IMR-90 (cell line): ENCODE measurements at regions not wholly inside any gene's neighbourhood (a gene's known extent, or its start where the extent isn't known, plus 50 kb on each side); places are given as distances from the start of the nearest gene placed in this dataset.

Experiments
- ATAC-seq: fragments of 200-7000 bp; cut with Tn5 transposase; 2 replicates; pipeline ENCODE4 v1.9.1; 2020; ENCODE audit warnings: low read depth, mild to moderate bottlenecking, moderate library complexity
- BruUV-seq: library from RNA; stranded (reverse); fragments of 400-500 nt; replicated peaks from 2 replicates; lab custom pipeline; 2021; lab: Mats Ljungman, UMichigan
- CTCF ChIA-PET: fragments of 300-600 bp; formaldehyde crosslinking; extraction: SDS; loops from one replicate; lab custom pipeline; 2021; ENCODE audit warnings: antibody characterized with exemption; lab: Yijun Ruan, JAX
- POLR2A ChIA-PET: fragments of 300-600 bp; sonication (Branson Sonifier 250); formaldehyde crosslinking; loops from one replicate; lab custom pipeline; 2022; ENCODE audit warnings: antibody characterized with exemption; ENCODE audit not compliant: unreplicated experiment; lab: Charles Lee
- DNase-seq: peaks from one replicate; pipeline ENCODE4 v3.0.0; 2013
- H2AFZ ChIP-seq: replicated peaks from 2 replicates; pipeline ENCODE3; 2013; ENCODE audit warnings: low read length, mild to moderate bottlenecking; ENCODE audit not compliant: poor library complexity
- H2AK5ac ChIP-seq: 2 replicates; pipeline ENCODE4 v1.6.1; 2013; ENCODE audit warnings: low read depth, low read length, inconsistent platforms
- H2AK9ac ChIP-seq: replicated peaks from 2 replicates; pipeline ENCODE3; 2013; ENCODE audit warnings: mild to moderate bottlenecking, low read depth, low read length, moderate library complexity; ENCODE audit not compliant: poor library complexity
- H2BK120ac ChIP-seq: 2 replicates; pipeline ENCODE4 v1.6.1; 2013; ENCODE audit warnings: low read depth, low read length, inconsistent platforms
- H2BK15ac ChIP-seq: 3 replicates; pipeline ENCODE4 v1.6.1; 2013; ENCODE audit warnings: low read depth, low read length, inconsistent platforms
- H2BK20ac ChIP-seq: 2 replicates; pipeline ENCODE4 v1.6.1; 2013; ENCODE audit warnings: low read depth, mild to moderate bottlenecking, inconsistent platforms, low read length, moderate library complexity
- H2BK5ac ChIP-seq: 2 replicates; pipeline ENCODE4 v1.6.1; 2013; ENCODE audit warnings: mild to moderate bottlenecking, low read depth, low read length, inconsistent platforms; ENCODE audit not compliant: poor library complexity, severe bottlenecking
- H3K14ac ChIP-seq: replicated peaks from 2 replicates; pipeline ENCODE4 v1.6.1; 2013; ENCODE audit warnings: low read depth, low read length, inconsistent platforms
- H3K18ac ChIP-seq: 2 replicates; pipeline ENCODE4 v1.6.1; 2013; ENCODE audit warnings: low read depth, low read length, control low read depth
- H3K23ac ChIP-seq: 2 replicates; pipeline ENCODE4 v1.6.1; 2013; ENCODE audit warnings: low read depth, low read length, inconsistent platforms
- H3K27ac ChIP-seq: 2 replicates; pipeline ENCODE4 v1.5.1; 2013; ENCODE audit warnings: mild to moderate bottlenecking, control low read depth, low read length; ENCODE audit not compliant: insufficient read depth
- H3K27me3 ChIP-seq: 2 replicates; pipeline ENCODE4 v1.6.1; 2013; ENCODE audit warnings: low read length; ENCODE audit not compliant: control insufficient read depth, insufficient read depth
- H3K36me3 ChIP-seq: 2 replicates; pipeline ENCODE4 v1.6.1; 2013; ENCODE audit warnings: low read length, mixed read lengths; ENCODE audit not compliant: control insufficient read depth, insufficient read depth
- H3K4ac ChIP-seq: 2 replicates; pipeline ENCODE4 v1.6.1; 2013; ENCODE audit warnings: low read depth, low read length, inconsistent platforms
- H3K4me1 ChIP-seq: 2 replicates; pipeline ENCODE4 v1.6.1; 2013; ENCODE audit warnings: low read length, mixed read lengths; ENCODE audit not compliant: control insufficient read depth, insufficient read depth
- H3K4me2 ChIP-seq: 2 replicates; pipeline ENCODE4 v1.6.1; 2013; ENCODE audit warnings: low read depth, mild to moderate bottlenecking, control low read depth, low read length, moderate library complexity
- H3K4me3 ChIP-seq: 2 replicates; pipeline ENCODE4 v1.5.1; 2013; ENCODE audit warnings: low read depth, mild to moderate bottlenecking, control low read depth, low read length, moderate library complexity; ENCODE audit not compliant: insufficient read depth
- H3K56ac ChIP-seq: 2 replicates; pipeline ENCODE4 v1.6.1; 2013; ENCODE audit warnings: low read length, inconsistent platforms; ENCODE audit not compliant: insufficient read depth; ENCODE audit errors: extremely low read depth
- H3K79me1 ChIP-seq, 2 experiments: 2 replicates each; pipeline ENCODE4 v1.6.1; 2013; ENCODE audit warnings: low read length in 2 of 2, inconsistent platforms in 1 of 2, low read depth in 1 of 2
- H3K9ac ChIP-seq: 2 replicates; pipeline ENCODE4 v1.6.1; 2013; ENCODE audit warnings: low read depth, low read length, control low read depth
- H3K9me1 ChIP-seq: 2 replicates; pipeline ENCODE4 v1.6.1; 2013; ENCODE audit warnings: low read length, inconsistent platforms; ENCODE audit not compliant: insufficient read depth
- H3K9me3 ChIP-seq: 2 replicates; pipeline ENCODE4 v1.6.1; 2013; ENCODE audit warnings: low read length; ENCODE audit not compliant: control insufficient read depth, insufficient read depth
- H4K20me1 ChIP-seq: 2 replicates; pipeline ENCODE4 v1.6.1; 2013; ENCODE audit warnings: low read length, inconsistent platforms; ENCODE audit not compliant: insufficient read depth
- H4K5ac ChIP-seq: 2 replicates; pipeline ENCODE4 v1.6.1; 2013; ENCODE audit warnings: mild to moderate bottlenecking, low read depth, low read length, control low read depth
- H4K8ac ChIP-seq, 2 experiments: 2 replicates each; pipeline ENCODE4 v1.6.1; 2013; ENCODE audit warnings: low read depth in 2 of 2, low read length in 2 of 2, control low read depth in 1 of 2, inconsistent platforms in 1 of 2
- H4K91ac ChIP-seq: 2 replicates; pipeline ENCODE4 v1.6.1; 2013; ENCODE audit warnings: low read depth, low read length, inconsistent platforms; ENCODE audit not compliant: insufficient read depth
- BHLHE40 ChIP-seq: fragments of 150-350 bp; IDR thresholded peaks from 2 replicates; pipeline ENCODE4 v1.6.1; 2016; ENCODE audit warnings: mild to moderate bottlenecking, low read depth, low read length
- CEBPB ChIP-seq: IDR thresholded peaks from 2 replicates; pipeline ENCODE4 v1.6.1; 2012; ENCODE audit warnings: low read depth, low read length, improper control_type of control experiment
- CHD1 ChIP-seq: IDR thresholded peaks from 2 replicates; pipeline ENCODE4 v1.6.1; 2012; ENCODE audit warnings: low read depth, low read length, improper control_type of control experiment
- FOS ChIP-seq: fragments of 150-350 bp; IDR thresholded peaks from 2 replicates; pipeline ENCODE4 v1.6.1; 2016; ENCODE audit warnings: low read depth, low read length
- MAFK ChIP-seq: IDR thresholded peaks from 2 replicates; pipeline ENCODE4 v1.6.1; 2012; ENCODE audit warnings: low read depth, low read length, improper control_type of control experiment
- MAZ ChIP-seq: IDR thresholded peaks from 2 replicates; pipeline ENCODE4 v1.6.1; 2012; ENCODE audit warnings: low read depth, mild to moderate bottlenecking, low read length, improper control_type of control experiment, moderate library complexity, borderline replicate concordance
- MXI1 ChIP-seq: IDR thresholded peaks from 2 replicates; pipeline ENCODE4 v1.6.1; 2012; ENCODE audit warnings: low read depth, mild to moderate bottlenecking, low read length, moderate library complexity, borderline replicate concordance
- NFE2L2 ChIP-seq: fragments of 150-350 bp; IDR thresholded peaks from 2 replicates; pipeline ENCODE4 v1.6.1; 2016; ENCODE audit warnings: low read depth, mild to moderate bottlenecking, low read length
- POLR2A ChIP-seq: IDR thresholded peaks from 2 replicates; pipeline ENCODE4 v1.6.1; 2012; ENCODE audit warnings: mild to moderate bottlenecking, low read depth, low read length
- RAD21 ChIP-seq: IDR thresholded peaks from 2 replicates; pipeline ENCODE4 v1.6.1; 2012; ENCODE audit warnings: low read length, improper control_type of control experiment
- RCOR1 ChIP-seq: IDR thresholded peaks from 2 replicates; pipeline ENCODE4 v1.6.1; 2012; ENCODE audit warnings: mild to moderate bottlenecking, low read length, improper control_type of control experiment; ENCODE audit not compliant: insufficient replicate concordance
- RFX5 ChIP-seq: IDR thresholded peaks from 2 replicates; pipeline ENCODE4 v1.8.0; 2012; ENCODE audit warnings: low read depth, mild to moderate bottlenecking, low read length, moderate library complexity
- SMC3 ChIP-seq: fragments of 150-350 bp; IDR thresholded peaks from 2 replicates; pipeline ENCODE4 v1.6.1; 2016; ENCODE audit warnings: low read depth, mild to moderate bottlenecking, antibody characterized with exemption, low read length, moderate library complexity
- WGBS, 2 experiments: methylation state at CpG; one replicate each; pipeline versions ENCODE4 v1.1.5 to v1.1.7; 2013; ENCODE audit warnings: missing lambda C conversion rate in 2 of 2; ENCODE audit not compliant: insufficient read length in 1 of 2; ENCODE audit errors: extremely low coverage in 2 of 2; 5-methylcytosine and 5-hydroxymethylcytosine counted together
- dilution Hi-C: fragments of 300-500 bp; cut with HindIII; formaldehyde crosslinking; loops from one replicate; pipeline ENCODE4 v1.14.3; 2018; ENCODE audit warnings: low sequenced_read_pairs; ENCODE audit not compliant: unreplicated experiment
- in situ Hi-C: fragments of 300-500 bp; cut with MboI; formaldehyde crosslinking; loops from 3 replicates; pipeline ENCODE4 v1.14.3; 2019; ENCODE audit warnings: low sequenced_read_pairs, inconsistent platforms, mixed read lengths
- intact Hi-C: fragments of 100-400 bp; cut with micrococcal nuclease; formaldehyde crosslinking; loops from 2 replicates; pipeline ENCODE4 v1.10.0; 2022
- TF ChIP-seq, protein P1 (sequence below): fragments of 150-350 bp; IDR thresholded peaks from 2 replicates; pipeline ENCODE4 v1.6.1; 2016; ENCODE audit warnings: low read depth, mild to moderate bottlenecking, low read length, moderate library complexity, borderline replicate concordance

DNA sequence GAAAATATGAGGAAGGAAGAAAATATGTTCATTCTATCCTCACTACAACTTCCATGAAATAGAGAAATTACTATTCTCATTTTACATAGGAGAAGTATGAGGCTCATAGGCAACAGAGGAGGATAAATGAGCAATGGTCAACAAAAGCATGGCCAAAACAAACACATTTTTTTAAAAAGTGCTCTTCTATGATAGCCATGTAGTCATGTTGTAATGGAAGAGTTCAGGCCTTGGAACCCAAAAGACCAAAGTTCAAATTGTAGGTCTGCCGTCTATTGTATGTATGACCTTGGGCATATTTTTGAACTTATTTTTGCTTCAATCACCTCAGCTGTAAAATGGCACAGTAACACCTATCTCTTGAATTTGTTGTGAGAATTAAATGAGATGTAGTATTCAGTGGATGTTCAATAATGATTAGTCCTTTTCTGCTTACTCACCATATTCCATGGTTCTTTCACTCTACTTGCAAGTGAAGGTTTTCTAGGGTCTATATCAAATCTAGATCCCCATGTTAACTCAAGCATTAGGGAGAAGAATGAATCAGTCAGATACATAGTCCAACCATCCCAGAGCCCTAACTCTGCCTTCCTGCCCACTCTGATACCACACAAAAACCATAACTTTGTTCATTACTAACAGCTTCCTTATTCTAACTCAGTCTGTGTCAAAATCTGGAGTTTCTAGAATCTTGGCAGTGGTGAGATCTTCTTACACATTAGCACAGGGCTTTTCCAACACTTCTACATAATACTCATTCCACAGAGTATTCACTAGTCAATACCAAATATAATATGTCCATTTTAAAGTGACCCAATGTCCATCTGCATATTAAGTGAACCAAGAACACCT lies 353.2 kb downstream of the PLPP3 start:
- Histone ChIP-seq H2AFZ (no peak overlapping the region), H3K4me1 (no peaks in the 10 kb centered on the region), H3K79me1 (no peaks in the 10 kb centered on the region), H2AK5ac (no peak overlapping the region), H4K91ac (no peak overlapping the region), H3K4ac (no peak overlapping the region), H3K56ac (no peak overlapping the region), H3K9me3 (no peaks in the 10 kb centered on the region), H3K9me1 (no peaks in the 10 kb centered on the region), H2AK9ac (no peak overlapping the region), H2BK20ac (no peak overlapping the region), H3K27me3 (no peaks in the 10 kb centered on the region), H4K5ac (no peak overlapping the region), H2BK15ac (no peak overlapping the region), H4K20me1 (no peaks in the 10 kb centered on the region), H2BK120ac (no peak overlapping the region), H4K8ac (no peak overlapping the region), H3K18ac (no peak overlapping the region), H3K36me3 (no peaks in the 10 kb centered on the region), H2BK5ac (no peak overlapping the region), H3K9ac (no peak overlapping the region), H3K14ac (no peak overlapping the region), H3K27ac (no peak overlapping the region), H3K23ac (no peak overlapping the region), H3K4me2 (no peak overlapping the region), H3K4me3 (no peak overlapping the region)
- no peak for TF ChIP-seq BHLHE40
- no peak for TF ChIP-seq FOS
- no peak for TF ChIP-seq NFE2L2
- no peak for TF ChIP-seq MAZ
- TF ChIP-seq POLR2A = no peak
- TF ChIP-seq RAD21 = no peak
- no peak for TF ChIP-seq MXI1
- TF ChIP-seq SMC3 = no peak
- TF ChIP-seq, protein P1, sequence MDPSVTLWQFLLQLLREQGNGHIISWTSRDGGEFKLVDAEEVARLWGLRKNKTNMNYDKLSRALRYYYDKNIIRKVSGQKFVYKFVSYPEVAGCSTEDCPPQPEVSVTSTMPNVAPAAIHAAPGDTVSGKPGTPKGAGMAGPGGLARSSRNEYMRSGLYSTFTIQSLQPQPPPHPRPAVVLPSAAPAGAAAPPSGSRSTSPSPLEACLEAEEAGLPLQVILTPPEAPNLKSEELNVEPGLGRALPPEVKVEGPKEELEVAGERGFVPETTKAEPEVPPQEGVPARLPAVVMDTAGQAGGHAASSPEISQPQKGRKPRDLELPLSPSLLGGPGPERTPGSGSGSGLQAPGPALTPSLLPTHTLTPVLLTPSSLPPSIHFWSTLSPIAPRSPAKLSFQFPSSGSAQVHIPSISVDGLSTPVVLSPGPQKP = no peak
- no peak for TF ChIP-seq CEBPB
- no peak for TF ChIP-seq RFX5
- TF ChIP-seq RCOR1 = no peak
- no peak for TF ChIP-seq MAFK
- no peak for TF ChIP-seq CHD1
- in situ Hi-C loops (no loop called here), dilution Hi-C loops (no loop called here), intact Hi-C loops (no loop called here)
- WGBS, 2 experiments = no CpG with 5 or more reads among the region's 1 CpG
- ChIA-PET CTCF (no interaction called here), POLR2A (no interaction called here)
- ATAC-seq (no peak), DNase-seq (no peak)
- no TSS peak for BruUV-seq
